ENCODE measurements at regions not wholly inside any gene's neighbourhood (a gene's known extent, or its start where the extent isn't known, plus 50 kb on each side); places are given as distances from the start of the nearest gene placed in this dataset.

DNA sequence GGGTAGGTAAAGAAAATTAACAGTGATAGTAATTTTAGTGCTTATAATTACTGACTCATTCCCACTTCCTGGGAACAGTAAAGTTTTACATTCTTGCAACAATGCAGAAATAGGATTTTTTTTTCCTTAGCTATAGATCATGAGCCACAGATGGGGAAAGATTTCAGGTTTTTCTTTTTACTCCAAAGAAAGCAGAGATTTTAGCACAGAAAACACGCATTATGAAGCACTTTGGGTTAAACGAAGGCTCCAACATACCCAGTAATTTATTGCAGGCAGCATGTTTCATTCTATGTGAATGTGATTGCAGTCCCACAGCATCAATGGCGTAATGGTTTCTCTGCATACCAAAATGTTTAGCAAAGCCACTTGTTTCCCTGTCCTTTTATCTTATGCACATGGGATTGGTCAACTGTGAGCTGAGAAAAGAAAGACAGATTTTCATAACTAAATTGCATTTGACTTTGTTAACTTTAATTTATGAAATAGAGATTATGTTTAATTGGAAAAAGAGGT lies 124.6 kb upstream of the E2F7 start:
- Histone ChIP-seq H3K9me3 (ENCODE audit: insufficient read depth, low read length) (no peaks in the 10 kb centered on the region), H3K4me3 (ENCODE audit: insufficient read length, low read depth) (no peak overlapping the region)

DNA sequence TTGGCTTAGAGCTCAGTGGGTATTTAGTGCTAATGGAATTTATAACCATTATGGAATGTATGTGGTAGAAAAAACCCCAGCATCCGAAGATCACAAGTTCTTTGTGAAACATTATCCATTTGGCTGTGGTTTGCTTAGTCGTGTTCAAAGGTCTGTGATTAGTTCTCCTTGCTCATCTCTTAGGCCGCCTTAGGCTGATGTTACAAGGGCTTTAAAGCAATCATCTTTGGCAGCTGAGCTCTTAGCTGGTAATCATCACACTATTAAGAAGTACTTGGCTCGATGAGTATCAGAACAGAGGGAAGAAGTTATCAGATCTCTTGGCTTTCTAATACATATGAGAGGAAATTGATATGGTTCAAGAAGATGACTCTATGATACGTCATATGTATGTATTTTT lies 124.1 kb upstream of the E2F7 start:
- DNase-seq (ENCODE audit: low read depth, low spot score): no peak
- Histone ChIP-seq H3K9ac (ENCODE audit: insufficient read length, low read depth) (no peak overlapping the region), H3K27me3 (ENCODE audit: insufficient read depth, insufficient read length) (no peaks in the 10 kb centered on the region), H3K9me3 (ENCODE audit: insufficient read depth, low read length) (no peaks in the 10 kb centered on the region), H3K36me3 (ENCODE audit: insufficient read depth, insufficient read length, low read length) (no peaks in the 10 kb centered on the region), H3K4me3 (ENCODE audit: insufficient read length, low read depth) (no peak overlapping the region), H3K4me1 (ENCODE audit: insufficient read depth, insufficient read length) (no peaks in the 10 kb centered on the region)
- TF ChIP-seq SUZ12 (IDR thresholded peaks at IDR 0.05; ENCODE audit: extremely low read depth, insufficient read depth, insufficient read length): no peak
- TF ChIP-seq ZNF274 (IDR thresholded peaks at IDR 0.05; ENCODE audit: low read depth, low read length): no peak

More for the DNA sequence above, 124.6 kb upstream of the E2F7 start:
- Histone ChIP-seq H3K27me3 (ENCODE audit: insufficient read depth, insufficient read length) (no peaks in the 10 kb centered on the region), H3K4me1 (ENCODE audit: insufficient read depth, insufficient read length) (no peaks in the 10 kb centered on the region), H3K36me3 (ENCODE audit: insufficient read depth, insufficient read length, low read length) (no peaks in the 10 kb centered on the region), H3K9ac (ENCODE audit: insufficient read length, low read depth) (no peak overlapping the region)
- DNase-seq (ENCODE audit: low read depth, low spot score): no peak
- TF ChIP-seq ZNF274 (IDR thresholded peaks at IDR 0.05; ENCODE audit: low read depth, low read length) (no peak), YY1 (IDR thresholded peaks at IDR 0.05; ENCODE audit: insufficient read depth, insufficient read length) (no peak), SUZ12 (IDR thresholded peaks at IDR 0.05; ENCODE audit: extremely low read depth, insufficient read depth, insufficient read length) (no peak)

DNA sequence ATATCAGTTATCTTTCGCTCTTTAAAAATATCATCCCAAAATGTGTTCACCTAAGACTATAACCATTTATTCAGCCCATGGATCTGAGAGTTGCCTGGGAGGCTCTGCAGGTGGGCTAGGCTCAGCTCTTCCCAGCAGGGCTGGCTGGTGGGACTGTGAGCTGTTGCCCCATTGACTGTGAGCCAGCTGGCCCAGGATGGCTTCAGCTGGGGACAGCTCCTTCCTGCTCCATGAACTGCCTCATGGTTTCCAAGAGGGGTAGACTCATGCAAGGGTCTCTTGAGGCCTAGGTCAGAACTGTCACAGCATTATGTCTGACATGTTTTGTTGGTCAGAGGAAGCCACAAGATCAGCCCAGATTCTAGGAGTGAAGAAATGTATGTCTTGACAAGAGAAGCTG lies 114.1 kb upstream of the E2F7 start:
- peaks cover 6% of the 10 kb centered on the region; the same call in 1 of the 2 replicates for H3K9me3 ChIP-seq (ENCODE audit: insufficient read depth, low read length)
- no peak for DNase-seq (ENCODE audit: low read depth, low spot score)

DNA sequence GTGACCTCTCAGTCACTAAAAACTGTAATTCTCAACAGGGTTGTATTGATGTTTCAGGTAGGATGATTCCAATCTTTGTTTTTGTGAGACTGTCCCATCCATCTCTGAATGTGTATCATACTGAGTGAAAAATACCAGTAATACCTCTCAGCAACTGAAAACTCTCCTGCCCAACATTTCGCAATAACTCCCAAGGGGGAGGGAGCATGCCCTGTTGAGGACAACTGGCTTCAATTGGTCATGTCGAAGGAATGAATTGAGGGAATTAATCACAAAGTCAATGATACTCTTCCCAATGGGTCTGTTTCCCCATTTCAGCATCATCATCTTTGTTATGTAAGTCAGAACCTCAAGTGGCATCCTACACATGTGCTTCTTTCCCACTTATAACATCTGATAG lies 102.4 kb upstream of the E2F7 start:
- no peaks in the 10 kb centered on the region for H3K36me3 ChIP-seq (ENCODE audit: insufficient read depth, insufficient read length, low read length)
- no peaks in the 10 kb centered on the region for H3K27me3 ChIP-seq (ENCODE audit: insufficient read depth, insufficient read length)
- no peaks in the 10 kb centered on the region for H3K4me1 ChIP-seq (ENCODE audit: insufficient read depth, insufficient read length)
- no peak for DNase-seq (ENCODE audit: low read depth, low spot score)
- TF ChIP-seq ZNF274 (IDR thresholded peaks at IDR 0.05; ENCODE audit: low read depth, low read length): no peak
- no peak for TF ChIP-seq SUZ12 (IDR thresholded peaks at IDR 0.05; ENCODE audit: extremely low read depth, insufficient read depth, insufficient read length)
- TF ChIP-seq YY1 (IDR thresholded peaks at IDR 0.05; ENCODE audit: insufficient read depth, insufficient read length): no peak
- H3K4me3 ChIP-seq (ENCODE audit: insufficient read length, low read depth): no peak overlapping the region
- H3K9ac ChIP-seq (ENCODE audit: insufficient read length, low read depth): no peak overlapping the region
- no peaks in the 10 kb centered on the region for H3K9me3 ChIP-seq (ENCODE audit: insufficient read depth, low read length)

More for the DNA sequence above, 114.1 kb upstream of the E2F7 start:
- Histone ChIP-seq H3K27me3 (ENCODE audit: insufficient read depth, insufficient read length) (no peaks in the 10 kb centered on the region), H3K4me3 (ENCODE audit: insufficient read length, low read depth) (no peak overlapping the region), H3K9ac (ENCODE audit: insufficient read length, low read depth) (no peak overlapping the region), H3K36me3 (ENCODE audit: insufficient read depth, insufficient read length, low read length) (no peaks in the 10 kb centered on the region), H3K4me1 (ENCODE audit: insufficient read depth, insufficient read length) (no peaks in the 10 kb centered on the region)
- TF ChIP-seq YY1 (IDR thresholded peaks at IDR 0.05; ENCODE audit: insufficient read depth, insufficient read length): no peak
- TF ChIP-seq ZNF274 (IDR thresholded peaks at IDR 0.05; ENCODE audit: low read depth, low read length): no peak
- no peak for TF ChIP-seq SUZ12 (IDR thresholded peaks at IDR 0.05; ENCODE audit: extremely low read depth, insufficient read depth, insufficient read length)

DNA sequence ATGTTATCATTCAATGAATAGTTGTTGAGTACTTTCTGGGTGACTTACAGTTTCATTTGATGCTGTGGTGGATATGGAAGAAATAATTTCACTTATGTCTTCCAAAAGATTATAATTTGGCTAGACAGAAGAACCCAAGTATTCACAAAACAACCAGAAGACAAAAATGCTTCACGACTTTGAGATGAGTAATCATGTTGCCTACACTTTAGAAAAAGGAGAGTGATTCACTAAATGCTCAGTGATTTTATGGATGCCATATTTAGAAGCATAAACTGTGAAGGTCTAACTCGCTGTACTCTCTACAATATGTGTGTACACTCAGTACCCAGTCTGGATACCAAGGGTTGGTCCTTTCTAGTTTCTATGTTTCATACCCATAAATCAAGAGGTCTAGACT lies 101.3 kb upstream of the E2F7 start:
- TF ChIP-seq YY1 (IDR thresholded peaks at IDR 0.05; ENCODE audit: insufficient read depth, insufficient read length) (no peak), ZNF274 (IDR thresholded peaks at IDR 0.05; ENCODE audit: low read depth, low read length) (no peak), SUZ12 (IDR thresholded peaks at IDR 0.05; ENCODE audit: extremely low read depth, insufficient read depth, insufficient read length) (no peak)
- H3K4me1 ChIP-seq (ENCODE audit: insufficient read depth, insufficient read length): no peaks in the 10 kb centered on the region
- no peaks in the 10 kb centered on the region for H3K27me3 ChIP-seq (ENCODE audit: insufficient read depth, insufficient read length)
- no peaks in the 10 kb centered on the region for H3K36me3 ChIP-seq (ENCODE audit: insufficient read depth, insufficient read length, low read length)
- no peak overlapping the region for H3K4me3 ChIP-seq (ENCODE audit: insufficient read length, low read depth)
- DNase-seq (ENCODE audit: low read depth, low spot score): no peak
- no peak overlapping the region for H3K9ac ChIP-seq (ENCODE audit: insufficient read length, low read depth)
- no peaks in the 10 kb centered on the region for H3K9me3 ChIP-seq (ENCODE audit: insufficient read depth, low read length)

DNA sequence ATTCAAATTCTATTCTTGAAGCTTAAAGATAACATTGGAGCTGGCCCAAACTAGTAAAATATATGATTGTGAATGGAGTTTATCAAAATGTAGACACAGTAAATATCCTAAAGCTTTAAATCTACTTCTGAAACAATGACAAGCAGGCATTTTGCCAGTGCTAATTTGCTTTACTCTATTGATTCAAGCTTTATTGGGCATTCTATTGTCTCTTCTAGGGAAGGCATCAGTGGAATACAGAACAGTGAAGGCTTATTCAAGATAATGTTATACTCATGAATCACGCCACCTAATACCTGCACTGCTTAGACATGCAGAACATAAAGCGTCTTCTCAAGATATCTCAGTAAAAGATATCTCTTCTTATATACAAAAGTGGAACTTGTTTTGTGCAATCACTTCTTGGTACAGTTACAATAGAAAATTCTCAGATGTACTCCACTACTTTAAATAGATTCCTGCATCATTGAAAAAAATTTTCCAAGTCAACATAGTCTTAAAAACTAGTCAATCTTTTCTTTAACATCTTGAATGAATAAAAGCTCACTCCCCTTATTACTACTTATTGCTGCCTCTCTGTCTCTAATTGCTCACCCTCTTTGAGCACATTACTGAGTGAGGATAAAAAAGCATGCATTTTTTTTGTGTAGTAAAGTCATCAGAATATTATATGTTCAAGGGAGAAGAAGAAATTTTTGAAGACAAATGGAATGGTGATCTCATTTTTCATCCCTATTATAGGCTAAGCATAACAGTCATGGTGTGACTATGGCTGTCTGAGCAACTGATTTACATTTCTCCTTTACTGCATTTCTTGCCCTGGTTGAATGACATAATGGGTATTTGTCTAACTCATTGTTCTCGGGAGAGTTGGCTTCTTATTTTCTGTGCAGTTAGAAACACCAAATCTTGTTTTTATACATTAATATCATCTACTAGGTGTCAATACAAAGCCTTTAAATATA lies 98.0 kb upstream of the E2F7 start:
- Histone ChIP-seq H3K4me3 (ENCODE audit: insufficient read length, low read depth) (no peak overlapping the region), H3K9me3 (ENCODE audit: insufficient read depth, low read length) (no peaks in the 10 kb centered on the region), H3K9ac (ENCODE audit: insufficient read length, low read depth) (no peak overlapping the region), H3K4me1 (ENCODE audit: insufficient read depth, insufficient read length) (no peaks in the 10 kb centered on the region), H3K36me3 (ENCODE audit: insufficient read depth, insufficient read length, low read length) (no peaks in the 10 kb centered on the region), H3K27me3 (ENCODE audit: insufficient read depth, insufficient read length) (no peaks in the 10 kb centered on the region)
- TF ChIP-seq YY1 (IDR thresholded peaks at IDR 0.05; ENCODE audit: insufficient read depth, insufficient read length): no peak
- TF ChIP-seq ZNF274 (IDR thresholded peaks at IDR 0.05; ENCODE audit: low read depth, low read length): no peak
- TF ChIP-seq SUZ12 (IDR thresholded peaks at IDR 0.05; ENCODE audit: extremely low read depth, insufficient read depth, insufficient read length): no peak
- no peak for DNase-seq (ENCODE audit: low read depth, low spot score)

DNA sequence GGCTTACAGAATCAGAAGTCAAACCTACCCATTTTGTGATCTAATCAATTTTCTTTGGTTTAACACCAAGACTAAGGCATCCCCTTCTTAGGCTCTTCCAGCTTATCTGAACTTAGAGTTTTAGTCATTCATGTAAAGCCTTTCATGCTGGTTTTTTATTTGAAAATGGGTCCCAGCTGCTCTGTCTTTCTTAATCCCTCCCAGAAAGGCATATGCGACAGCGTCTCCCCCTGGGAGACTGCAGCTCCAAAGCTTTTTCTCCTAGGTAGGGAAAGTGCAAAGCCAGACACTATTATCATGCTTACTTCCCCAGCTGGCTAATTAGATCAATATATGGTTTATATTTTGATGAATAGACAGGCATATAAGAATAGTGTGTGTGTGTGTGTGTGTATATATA lies 96.6 kb upstream of the E2F7 start:
- no peak overlapping the region for H3K4me3 ChIP-seq (ENCODE audit: insufficient read length, low read depth)
- peak; percentile 33 for DNase-seq (ENCODE audit: low read depth, low spot score)
- H3K27me3 ChIP-seq (ENCODE audit: insufficient read depth, insufficient read length): no peaks in the 10 kb centered on the region
- no peaks in the 10 kb centered on the region for H3K36me3 ChIP-seq (ENCODE audit: insufficient read depth, insufficient read length, low read length)
- H3K9ac ChIP-seq (ENCODE audit: insufficient read length, low read depth): no peak overlapping the region
- H3K9me3 ChIP-seq (ENCODE audit: insufficient read depth, low read length): no peaks in the 10 kb centered on the region
- TF ChIP-seq YY1 (IDR thresholded peaks at IDR 0.05; ENCODE audit: insufficient read depth, insufficient read length) (no peak), ZNF274 (IDR thresholded peaks at IDR 0.05; ENCODE audit: low read depth, low read length) (no peak), SUZ12 (IDR thresholded peaks at IDR 0.05; ENCODE audit: extremely low read depth, insufficient read depth, insufficient read length) (no peak)
- H3K4me1 ChIP-seq (ENCODE audit: insufficient read depth, insufficient read length): no peaks in the 10 kb centered on the region

Measured in NT2/D1 (cell line).